8988T (cell line): ENCODE measurements at regions not wholly inside any gene's neighbourhood (a gene's known extent, or its start where the extent isn't known, plus 50 kb on each side); places are given as distances from the start of the nearest gene placed in this dataset.

Experiments used
- DNase-seq: peaks from one replicate; pipeline ENCODE4 v3.0.0; 2011

DNA sequence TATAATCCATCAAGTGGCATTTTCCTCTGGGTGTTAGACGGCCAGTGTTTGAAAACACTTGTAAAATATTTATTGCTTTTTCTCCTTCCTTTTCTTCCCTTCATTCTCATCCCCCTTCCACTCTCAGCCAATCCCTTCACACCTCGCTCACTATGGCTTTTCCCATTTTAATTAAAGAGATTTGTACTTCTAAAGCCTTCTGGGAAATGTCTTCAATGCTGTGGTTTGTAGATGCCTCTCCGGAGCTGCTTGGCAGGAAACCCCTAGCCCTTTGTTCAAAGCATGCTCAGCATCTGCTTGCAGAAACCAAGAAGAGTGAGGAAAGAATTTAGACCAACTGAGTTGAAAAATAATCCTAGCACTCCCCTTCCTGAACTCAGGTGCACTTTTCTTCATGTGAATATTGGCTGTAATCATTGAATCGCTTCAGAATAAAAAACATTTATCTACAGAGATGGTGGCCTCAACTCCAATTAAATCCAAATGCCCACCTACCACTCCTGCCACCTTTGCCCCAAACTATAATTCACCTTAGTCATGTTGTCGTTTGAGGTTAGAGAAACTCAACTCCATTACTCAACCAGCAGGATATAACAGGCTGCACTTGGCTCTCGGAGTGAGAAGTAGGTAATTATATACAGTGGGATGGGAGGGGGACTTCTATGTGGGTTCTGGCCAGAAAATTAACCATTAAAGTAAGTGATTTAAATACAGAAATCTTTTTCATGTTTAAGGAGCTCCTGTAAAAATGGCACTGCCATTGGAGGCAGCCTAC lies 659.4 kb upstream of the CAMK1G start:
- DNase-seq, result no peak

DNA sequence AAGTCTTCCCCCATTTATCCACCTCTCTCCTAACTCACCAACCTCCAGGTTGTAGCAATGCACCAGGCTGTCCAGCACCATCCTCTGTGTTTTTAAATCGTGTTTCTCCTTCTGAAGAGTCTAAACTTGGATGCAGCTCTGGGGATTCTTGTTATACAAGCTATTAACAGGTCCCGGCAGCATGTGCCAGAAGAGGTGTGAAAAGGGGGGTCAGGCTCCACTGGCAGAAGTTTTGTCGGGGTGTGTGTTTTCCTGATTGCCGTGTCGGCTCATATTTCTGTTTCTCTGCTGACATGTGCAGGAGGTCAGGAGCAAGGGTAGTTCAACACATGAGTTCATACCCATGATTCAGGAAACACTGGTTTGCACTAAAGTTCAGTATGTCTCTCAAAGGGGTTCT lies 658.6 kb upstream of the CAMK1G start:
- DNase-seq, result no peak

DNA sequence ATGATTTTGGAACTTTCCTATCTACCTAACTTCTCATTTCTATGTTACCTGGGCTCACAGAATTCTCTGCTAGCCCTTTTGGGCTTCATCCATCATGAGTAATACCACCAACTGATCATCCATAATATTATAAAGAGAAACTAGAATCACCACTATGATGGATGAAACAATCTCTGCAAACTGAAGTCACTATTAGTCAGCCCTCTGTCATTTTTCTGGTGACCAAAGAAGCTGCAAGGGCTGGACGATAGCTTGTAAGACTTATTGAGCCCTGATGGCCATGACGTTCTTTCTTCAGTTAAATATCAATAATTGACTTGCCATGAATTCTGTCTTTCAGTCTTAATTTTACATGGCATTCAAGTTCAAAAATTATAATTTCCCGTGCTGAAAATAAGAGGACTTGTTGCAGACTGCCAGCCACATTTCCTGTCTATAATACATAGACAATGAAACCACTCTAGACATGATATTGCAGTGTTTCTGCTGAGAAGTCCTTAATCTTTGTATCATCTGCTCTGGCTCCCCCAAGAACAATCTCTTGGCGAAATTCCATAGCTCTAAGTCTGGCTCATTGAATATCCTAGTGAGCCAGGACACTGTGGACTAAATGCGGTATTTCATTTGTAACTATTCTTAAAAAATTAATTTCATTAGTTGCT lies 655.0 kb upstream of the CAMK1G start:
- no peak for DNase-seq

DNA sequence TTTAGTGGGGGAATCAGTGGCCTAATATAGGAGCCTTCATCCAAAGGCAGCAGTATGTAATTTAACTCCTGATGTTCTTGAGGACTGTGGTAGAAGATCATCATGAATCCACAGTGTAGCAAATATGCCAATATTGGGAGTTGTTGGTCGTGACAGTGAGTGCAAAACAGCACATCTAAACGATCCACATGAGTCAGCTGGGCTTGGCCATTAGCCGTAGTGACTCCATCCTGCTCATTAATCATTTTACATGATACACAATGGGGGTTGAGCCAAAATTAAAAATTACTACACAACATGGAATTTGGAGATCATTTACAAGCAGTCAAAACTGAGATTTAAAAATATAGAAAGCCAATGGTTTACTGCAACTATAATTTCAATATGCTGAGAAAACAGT lies 653.9 kb upstream of the CAMK1G start:
- no peak for DNase-seq

DNA sequence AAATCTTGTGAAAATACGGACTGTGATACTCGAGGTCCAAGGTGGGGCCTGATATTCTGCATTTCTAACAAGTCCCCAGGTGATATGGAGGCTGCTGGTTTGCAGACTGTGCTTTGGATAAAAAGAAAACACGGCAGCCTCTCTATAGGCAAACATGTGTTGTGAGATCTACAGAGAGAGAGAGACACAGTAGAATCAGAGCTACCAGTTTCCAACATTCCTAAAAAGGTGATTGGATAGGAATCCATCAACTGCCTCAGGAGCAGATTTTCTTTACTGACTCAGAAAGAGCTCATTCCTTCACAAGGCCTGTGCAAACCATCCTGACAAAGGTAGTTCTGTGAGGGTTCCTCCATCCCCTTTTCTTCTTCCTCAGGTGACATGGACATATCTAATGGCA lies 651.6 kb upstream of the CAMK1G start:
- DNase-seq, result no peak

DNA sequence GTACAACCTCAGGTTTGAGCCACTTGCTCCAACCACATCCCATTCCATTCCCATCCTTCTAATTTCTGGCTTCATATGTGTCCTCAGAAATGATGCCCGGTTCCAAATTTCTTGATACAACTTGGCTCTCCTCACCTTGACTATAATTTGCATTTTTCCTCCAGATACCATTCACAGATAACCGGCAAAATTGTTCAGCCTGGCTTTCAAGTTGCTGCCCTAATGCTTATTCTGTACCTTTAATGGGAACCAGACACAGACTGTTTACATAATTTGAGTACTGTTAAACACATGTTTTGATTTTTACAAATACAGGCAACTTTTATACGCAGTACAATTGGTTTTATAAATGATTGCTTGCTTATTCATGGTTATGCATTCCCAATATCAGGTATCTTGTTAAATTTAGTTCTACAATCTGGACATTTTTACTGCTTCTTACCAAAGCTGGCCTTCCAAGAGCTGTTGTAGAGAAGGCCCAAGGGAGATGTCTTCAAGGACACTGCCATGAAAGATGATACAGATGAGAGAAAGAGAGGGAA lies 649.5 kb upstream of the CAMK1G start:
- no peak for DNase-seq

DNA sequence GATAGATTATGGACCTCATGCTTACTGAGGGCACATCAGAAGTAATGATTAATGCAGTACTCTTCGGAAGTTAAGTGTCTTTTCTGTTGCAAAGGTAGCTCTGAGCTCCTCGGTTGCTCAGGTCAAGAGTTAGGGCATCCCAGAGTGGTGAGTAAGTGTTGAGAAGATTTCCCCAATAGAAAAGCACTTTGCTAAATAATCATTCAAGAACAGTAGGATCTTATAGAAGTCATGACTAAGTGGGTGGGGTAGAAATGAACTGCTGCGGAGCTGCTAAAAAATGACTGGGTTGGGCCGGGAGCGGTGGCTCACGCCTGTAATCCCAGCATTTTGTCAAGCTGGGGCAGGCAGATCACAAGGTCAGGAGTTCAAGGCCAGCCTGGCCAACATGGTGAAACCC lies 648.6 kb upstream of the CAMK1G start:
- no peak for DNase-seq

DNA sequence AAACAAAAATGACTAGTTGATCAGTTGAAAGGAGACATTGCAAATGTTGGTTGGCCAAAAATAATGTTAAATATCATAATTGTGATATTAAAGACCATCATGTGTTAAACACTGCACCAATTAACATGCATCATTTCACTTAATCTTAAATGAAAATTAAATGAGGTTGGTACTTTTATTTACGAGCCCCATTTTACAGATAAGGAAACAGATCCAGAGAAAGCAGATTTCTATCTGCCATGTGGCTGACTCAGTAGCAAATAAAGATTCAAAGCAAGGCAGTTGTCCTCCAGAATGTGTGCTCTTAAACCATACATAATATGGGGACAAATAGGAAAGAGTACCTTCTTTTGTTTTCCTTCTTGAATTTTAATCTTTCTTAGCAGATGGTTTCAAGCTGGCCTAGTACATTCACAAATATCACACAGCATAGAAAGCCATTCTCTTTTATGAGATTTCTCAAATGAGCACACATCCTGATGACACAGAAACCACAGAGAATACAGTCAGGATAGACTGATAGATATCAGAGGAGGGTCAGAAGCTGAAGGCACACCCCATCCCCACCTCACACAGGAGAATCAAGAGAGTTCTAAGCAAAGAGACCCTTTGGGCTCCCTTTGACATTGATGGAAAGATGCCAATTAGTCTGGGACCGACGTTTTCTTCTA lies 647.9 kb upstream of the CAMK1G start:
- DNase-seq, result no peak

DNA sequence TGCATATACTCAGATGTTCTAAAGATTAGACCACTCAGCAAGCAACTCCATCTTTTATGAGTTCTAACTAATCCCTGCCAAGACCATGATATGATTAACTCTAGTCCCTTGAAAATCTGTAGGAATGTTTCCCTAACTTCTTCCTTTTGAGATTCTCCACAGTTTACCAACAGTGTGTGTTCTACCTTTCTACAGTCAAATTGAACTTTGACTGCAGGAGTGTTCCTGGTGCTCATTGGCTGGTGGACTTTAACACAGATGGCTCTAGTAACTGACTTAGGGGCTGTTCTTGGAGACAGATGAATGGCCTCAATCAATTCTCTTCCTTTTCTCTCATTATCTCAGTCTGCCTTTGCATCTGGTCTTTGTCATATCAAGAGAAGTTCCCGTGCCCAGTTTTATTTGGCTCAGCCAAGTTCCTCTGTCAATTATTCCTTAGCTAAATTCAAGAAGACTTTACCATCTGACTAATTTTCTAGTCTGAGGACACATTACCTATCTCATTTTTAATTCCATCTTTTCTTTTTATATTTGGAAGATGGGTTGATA lies 643.9 kb upstream of the CAMK1G start:
- DNase-seq, result no peak

DNA sequence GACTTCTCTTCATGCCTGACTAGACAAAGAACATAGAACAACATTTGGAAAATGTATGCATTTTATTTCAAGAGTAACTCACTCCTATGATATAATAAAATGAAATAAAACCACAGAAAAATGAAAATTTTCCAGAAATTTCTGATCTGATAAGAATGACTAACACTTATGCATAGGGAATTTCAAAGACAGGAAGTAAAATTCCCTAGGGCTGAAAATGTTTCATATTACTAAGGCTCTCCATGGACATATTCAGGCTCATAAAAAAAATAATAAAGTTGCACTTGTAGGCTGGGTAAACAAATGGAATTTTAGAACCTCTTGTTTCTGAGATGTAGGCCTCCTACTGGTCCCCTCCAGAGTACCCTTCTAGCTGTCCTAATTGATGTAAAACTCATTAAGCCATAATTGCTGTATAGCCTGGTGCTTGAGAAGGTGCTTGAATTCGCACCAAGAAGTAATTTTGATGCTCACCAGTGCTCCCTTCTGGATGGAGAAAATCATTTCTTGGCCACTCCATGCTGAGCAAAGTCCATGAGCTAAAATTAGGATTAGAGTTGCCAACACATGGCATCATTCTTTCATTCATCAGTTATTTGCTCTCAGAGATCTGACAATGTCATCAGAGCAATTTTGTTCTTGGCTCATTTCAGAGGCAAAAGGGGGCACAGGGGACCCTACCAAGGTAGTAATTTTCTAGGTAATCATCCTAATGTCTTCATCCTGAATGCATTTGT lies 641.0 kb upstream of the CAMK1G start:
- no peak for DNase-seq

DNA sequence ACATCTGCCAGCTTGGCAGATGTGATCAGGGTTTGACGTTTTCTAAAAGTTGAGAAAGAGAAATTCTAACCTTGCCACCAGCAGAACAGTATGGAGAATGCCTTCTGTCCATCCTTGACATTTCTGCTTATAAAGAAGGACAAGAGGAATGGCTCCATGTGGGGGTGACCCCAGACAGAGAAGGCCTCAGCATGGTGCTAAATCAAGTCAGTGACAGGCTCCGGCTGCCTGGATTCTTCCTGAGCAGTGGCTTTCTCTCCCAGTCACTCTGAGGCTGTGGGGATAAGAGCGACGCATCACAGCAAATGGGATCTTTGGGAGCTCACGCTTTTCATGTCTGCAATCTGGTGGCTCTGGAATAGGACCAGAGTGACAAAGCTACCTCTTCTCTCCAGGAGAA lies 640.2 kb upstream of the CAMK1G start:
- no peak for DNase-seq

DNA sequence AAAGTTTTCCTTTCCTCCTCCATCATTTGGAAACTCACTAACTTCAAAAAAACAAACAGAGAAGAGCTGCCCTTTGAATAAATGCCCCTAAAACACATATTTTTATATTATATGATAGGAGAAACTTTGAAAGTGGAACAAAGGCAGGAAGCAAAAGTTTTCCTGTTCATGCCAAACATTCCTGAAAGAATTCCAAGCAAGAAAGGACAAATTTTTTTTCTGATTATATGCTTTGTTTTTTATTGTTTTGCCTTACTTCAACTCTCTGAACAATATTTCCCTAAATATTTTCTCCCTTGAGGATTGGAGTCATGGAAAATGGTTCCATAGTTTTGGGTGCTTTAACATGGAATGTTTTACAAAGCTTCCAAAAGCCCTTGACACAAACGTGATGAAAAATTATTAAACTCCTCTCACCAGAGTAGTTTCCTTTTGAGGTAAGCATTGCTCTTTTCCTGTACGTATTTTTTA lies 638.5 kb upstream of the CAMK1G start:
- DNase-seq, result no peak

DNA sequence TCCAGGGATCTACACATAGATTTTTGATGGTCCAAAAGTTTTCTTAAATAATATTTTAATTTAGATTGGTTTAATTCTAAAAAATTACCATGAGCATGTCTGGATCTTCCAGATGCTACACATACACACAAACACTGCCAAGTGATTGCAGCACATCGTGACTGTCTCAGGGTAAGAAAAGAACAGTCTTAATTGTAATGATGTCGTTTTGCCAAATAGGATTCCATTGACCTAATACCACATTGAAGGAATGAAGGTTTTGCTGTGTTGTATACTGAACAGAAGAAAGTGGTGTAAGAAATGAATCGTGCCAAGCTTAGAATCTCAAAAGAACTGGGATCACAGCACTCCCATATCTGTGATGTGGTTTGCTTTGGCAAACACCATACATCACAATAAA lies 633.3 kb upstream of the CAMK1G start:
- DNase-seq, result no peak

DNA sequence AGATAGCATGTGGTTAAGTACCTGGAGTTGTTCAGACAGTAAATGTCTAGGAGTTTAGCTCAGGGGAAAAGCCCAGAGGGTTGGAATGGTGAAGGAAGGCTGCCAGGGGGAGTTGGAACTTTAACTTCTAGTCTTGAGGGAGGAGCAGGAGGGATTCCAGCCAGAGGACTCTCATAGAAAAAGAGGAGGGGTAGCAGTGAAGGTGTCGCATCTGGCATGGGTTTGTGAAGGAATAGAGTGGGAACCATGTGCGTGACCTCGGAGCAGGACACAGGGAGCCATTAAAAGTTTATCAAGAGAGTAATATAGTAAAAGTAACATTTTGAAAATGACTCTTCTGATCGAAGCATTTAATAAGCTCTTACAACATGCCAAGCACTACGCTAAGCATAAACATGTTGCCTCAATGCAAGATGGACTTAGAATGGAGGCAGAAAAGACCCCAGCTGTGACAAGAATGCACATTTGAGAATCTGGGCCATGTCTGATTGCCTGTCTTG lies 632.4 kb upstream of the CAMK1G start:
- no peak for DNase-seq

DNA sequence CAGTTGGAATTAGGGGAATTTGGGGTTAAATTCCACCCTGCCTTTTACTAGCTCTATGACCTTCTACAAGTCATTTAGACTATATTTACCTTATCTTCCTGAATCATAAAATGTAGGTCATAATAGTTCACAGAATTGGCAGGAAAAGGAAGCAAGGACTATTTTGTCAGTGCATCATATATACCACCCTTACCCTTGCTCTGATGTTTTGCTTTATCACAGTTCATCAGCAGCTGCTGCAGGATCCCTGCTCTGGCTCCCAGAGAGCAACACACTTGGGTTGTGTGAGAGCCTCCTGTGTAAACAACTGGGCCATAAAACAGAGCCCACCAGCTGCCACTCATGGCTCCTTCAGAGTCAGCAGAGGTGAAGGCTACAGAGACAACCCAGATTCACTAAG lies 631.6 kb upstream of the CAMK1G start:
- no peak for DNase-seq

DNA sequence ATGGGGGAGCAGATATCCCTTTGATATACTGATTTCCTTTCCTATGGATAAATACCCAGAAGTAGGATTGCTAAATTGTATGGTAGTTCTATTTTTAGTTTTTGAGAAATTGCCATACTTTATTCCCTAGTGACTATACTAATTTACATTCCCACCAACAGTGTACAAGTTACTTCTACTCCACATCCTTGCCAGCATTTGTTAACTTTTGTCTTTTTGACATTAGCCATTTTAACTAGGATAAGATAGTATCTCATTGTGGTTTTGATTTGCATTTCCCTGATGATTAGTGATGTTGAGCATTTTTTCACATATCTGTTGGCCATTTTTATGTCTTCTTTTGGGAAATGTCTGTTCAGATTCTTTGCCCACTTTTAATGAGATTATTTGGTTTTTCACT lies 620.6 kb upstream of the CAMK1G start:
- DNase-seq, result no peak

DNA sequence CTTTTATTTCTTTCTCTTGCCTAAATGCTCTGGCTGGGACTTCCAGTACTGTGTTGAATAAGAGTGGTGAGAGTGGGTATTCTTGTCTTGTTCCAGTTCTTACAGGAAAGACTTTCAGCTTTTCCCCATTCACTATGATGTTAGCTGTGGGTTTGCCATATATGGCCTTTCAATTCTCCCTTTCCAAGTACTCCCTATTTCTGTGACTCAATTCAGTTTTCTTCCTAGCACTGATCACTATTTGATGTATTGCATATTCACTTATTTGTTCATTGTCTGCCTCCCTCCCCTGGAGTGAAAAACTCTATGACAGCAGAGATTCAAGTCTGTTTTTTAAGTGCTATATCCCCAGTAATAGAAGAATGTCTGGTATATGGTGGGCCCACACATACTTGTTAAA lies 618.2 kb upstream of the CAMK1G start:
- no peak for DNase-seq

DNA sequence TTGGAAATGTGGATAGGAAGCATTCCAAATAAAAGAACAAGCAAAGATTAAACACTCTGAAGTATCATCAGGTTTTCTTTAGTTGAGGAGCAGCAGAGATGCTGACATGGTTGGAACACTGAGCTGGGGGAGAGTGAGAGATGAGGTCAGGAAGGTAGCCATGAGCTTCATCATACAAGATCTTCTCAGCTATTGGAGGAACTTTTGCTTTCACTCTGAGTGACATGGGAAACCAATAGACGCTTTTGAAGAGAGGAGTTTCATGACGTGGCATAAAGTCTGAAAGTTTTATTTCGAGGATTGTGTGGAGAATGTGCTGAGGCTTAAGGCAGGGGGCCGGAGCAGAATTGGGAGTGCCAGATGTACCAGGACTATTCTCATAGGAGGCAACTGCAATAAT lies 616.2 kb upstream of the CAMK1G start:
- no peak for DNase-seq

DNA sequence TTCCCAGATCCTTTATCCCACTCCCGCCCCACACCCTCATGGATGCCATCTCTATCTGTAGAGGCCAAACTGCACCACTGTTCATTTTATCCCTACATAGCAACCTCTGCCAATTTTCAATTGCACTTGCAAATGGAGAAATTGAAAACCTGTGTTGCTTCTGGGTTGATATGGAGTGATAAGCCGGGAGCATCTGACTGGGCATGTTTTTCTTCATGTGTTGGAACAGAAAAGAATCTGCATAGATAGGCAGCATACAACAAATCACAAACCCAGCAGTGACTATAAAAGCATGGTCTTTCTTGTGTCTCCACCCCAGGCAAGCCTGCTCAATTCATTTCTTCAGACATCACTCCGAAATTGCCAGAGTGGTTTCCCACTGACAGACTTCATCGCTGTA lies 608.8 kb upstream of the CAMK1G start:
- no peak for DNase-seq

DNA sequence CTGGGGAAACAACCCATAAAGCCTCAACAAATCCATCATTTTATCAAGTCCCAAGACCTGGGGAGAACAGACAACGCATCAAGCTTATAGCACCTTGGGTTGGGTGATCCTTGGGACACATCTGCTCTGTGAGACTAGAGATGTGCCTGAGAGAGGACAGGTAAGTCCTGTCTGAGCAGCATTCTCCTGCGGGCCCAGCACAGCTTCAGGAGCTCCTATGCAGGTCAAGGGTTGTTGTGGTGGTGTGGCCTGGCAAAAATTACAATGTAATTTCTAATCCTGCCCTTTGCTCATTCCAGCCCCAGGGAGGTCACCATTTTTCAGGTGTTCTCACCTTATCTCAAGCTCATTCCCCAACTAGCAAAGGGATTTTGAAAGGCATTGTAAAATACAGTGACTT lies 608.1 kb upstream of the CAMK1G start:
- DNase-seq, result no peak

DNA sequence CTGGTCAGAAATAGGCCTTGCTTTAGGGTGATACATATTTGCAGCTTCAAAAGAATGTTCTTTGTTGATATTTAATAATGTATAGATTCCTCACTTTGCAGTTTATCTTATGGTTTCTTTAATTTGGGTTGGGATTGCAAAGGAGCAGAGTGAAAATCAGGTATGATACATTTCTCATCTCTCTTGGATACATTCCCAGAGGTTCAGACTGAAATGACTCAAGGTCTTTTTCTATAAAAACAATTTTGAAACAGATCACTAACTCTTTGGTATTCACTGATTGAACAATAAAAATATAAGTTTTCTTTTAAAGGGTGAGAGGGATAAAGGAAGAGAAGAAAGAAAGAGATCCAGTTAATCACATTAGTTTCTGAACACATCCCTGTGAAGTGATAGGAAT lies 606.5 kb upstream of the CAMK1G start:
- DNase-seq, result no peak

DNA sequence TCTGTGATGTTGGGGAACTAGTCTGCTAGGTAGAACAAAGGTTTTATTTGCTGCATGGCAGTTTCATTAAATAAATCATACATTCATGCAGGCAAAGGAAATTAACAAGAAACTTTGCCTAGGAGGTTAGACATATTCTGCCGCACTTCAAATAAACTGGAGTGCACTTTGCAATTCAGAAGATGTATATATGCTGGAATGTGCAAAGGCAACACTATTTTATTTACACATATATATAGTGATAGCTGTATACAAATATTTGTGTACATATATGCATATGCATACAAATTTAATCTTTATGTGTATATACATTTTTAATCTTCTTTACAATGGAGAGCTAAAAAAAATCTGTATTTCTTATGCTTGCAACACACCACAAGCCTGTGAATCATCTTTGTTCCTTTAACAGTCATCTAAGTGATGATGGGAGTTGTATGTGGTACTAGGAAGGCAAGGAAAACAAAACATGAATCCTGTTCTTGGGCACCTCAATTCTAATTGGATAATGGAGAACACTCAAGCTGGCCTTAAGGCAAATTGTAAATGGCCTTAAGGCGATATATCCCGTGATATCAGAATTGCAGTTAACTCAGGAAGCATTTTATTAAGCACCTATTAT lies 605.8 kb upstream of the CAMK1G start:
- no peak for DNase-seq
